B cell (primary cell): ENCODE measurements at regions not wholly inside any gene's neighbourhood (a gene's known extent, or its start where the extent isn't known, plus 50 kb on each side); places are given as distances from the start of the nearest gene placed in this dataset.

Experiments
- ATAC-seq: fragments of 200-7000 bp; cut with Tn5 transposase; one replicate; pipeline ENCODE4 v1.10.0; 2021; ENCODE audit warnings: low read depth, mild to moderate bottlenecking, moderate number of reproducible peaks, moderate library complexity
- CTCF ChIA-PET: fragments of 350-600 bp; sonication (Branson Sonifier 250); formaldehyde crosslinking; loops from one replicate; lab custom pipeline; 2021; ENCODE audit warnings: antibody characterized with exemption, inconsistent platforms; lab: Charles Lee
- POLR2A ChIA-PET: fragments of 350-600 bp; sonication (Branson Sonifier 250); formaldehyde crosslinking; loops from one replicate; lab custom pipeline; 2021; ENCODE audit warnings: antibody characterized with exemption; lab: Charles Lee
- DNase-seq: peaks from one replicate; pipeline ENCODE4 v3.0.0; 2013
- H2AFZ ChIP-seq: 2 replicates; pipeline ENCODE4 v1.6.1; 2012; ENCODE audit warnings: mild to moderate bottlenecking, low read depth, low read length; ENCODE audit not compliant: insufficient read depth, poor library complexity, severe bottlenecking
- H3K27ac ChIP-seq, 2 donors: 1 replicate in 1 of 2; 2 replicates in 1 of 2; pipeline ENCODE4 v1.5.1; 2012 to 2013; ENCODE audit warnings: low read length in 2 of 2, mild to moderate bottlenecking in 2 of 2, moderate library complexity in 1 of 2
- H3K27me3 ChIP-seq, 4 experiments: fragments of 200-600 bp in 1 of 4; sonication (generic) in 1 of 4; replicated peaks in 1 of 4; 1 replicate in 2 of 4; 2 replicates in 2 of 4; pipeline versions ENCODE4 v1.6.1 to v1.7.0; 2013 to 2016; ENCODE audit warnings: low read length in 3 of 4, mild to moderate bottlenecking in 2 of 4, mixed read lengths in 1 of 4, moderate library complexity in 1 of 4; ENCODE audit not compliant: insufficient read depth in 4 of 4, control insufficient read depth in 3 of 4; ENCODE audit errors: control extremely low read depth in 1 of 4
- H3K36me3 ChIP-seq, 2 experiments: replicated peaks in 1 of 2; 1 replicate in 1 of 2; 2 replicates in 1 of 2; pipeline versions ENCODE4 v1.6.1 to v1.7.1; 2013; ENCODE audit warnings: low read length in 1 of 2; ENCODE audit not compliant: insufficient read depth in 2 of 2, control insufficient read depth in 1 of 2; ENCODE audit errors: control extremely low read depth in 1 of 2, extremely low read depth in 1 of 2
- H3K4me1 ChIP-seq, 2 donors: fragments of 200-600 bp in 1 of 2; sonication (generic) in 1 of 2; 1 replicate in 1 of 2; 2 replicates in 1 of 2; pipeline versions ENCODE4 v1.5.1 to v1.6.1; 2013 to 2017; ENCODE audit warnings: low read length in 2 of 2; ENCODE audit not compliant: control insufficient read depth in 2 of 2, insufficient read depth in 2 of 2
- H3K4me2 ChIP-seq: replicated peaks from 2 replicates; pipeline ENCODE3; 2012; ENCODE audit warnings: mild to moderate bottlenecking, low read depth, low read length; ENCODE audit not compliant: poor library complexity, severe bottlenecking
- H3K4me3 ChIP-seq, 5 experiments: fragments of 200-600 bp in 1 of 5; sonication (generic) in 1 of 5; 1 replicate in 3 of 5; 2 replicates in 2 of 5; pipeline versions ENCODE4 v1.5.1 to v1.7.0; 2011 to 2016; ENCODE audit warnings: low read length in 4 of 5, mild to moderate bottlenecking in 4 of 5, low read depth in 2 of 5, control low read depth in 1 of 5, moderate library complexity in 1 of 5; ENCODE audit not compliant: insufficient read depth in 1 of 5; ENCODE audit errors: control extremely low read depth in 1 of 5, extremely low read depth in 1 of 5
- H3K79me2 ChIP-seq: fragments of 200-600 bp; sonication (generic); one replicate; pipeline ENCODE4 v1.6.0; 2016; ENCODE audit warnings: low read length; ENCODE audit not compliant: control insufficient read depth, insufficient read depth
- H3K9ac ChIP-seq: fragments of 200-600 bp; sonication (generic); 2 replicates; pipeline ENCODE4 v1.6.1; 2017; ENCODE audit warnings: mild to moderate bottlenecking, low read length, moderate library complexity
- H3K9me3 ChIP-seq, 3 donors: one replicate each; pipeline versions ENCODE4 v1.6.1 to v1.7.1; 2013; ENCODE audit warnings: low read length in 2 of 3; ENCODE audit not compliant: control insufficient read depth in 2 of 3, insufficient read depth in 1 of 3; ENCODE audit errors: control extremely low read depth in 1 of 3
- H4K20me1 ChIP-seq: 2 replicates; pipeline ENCODE4 v1.6.0; 2012; ENCODE audit warnings: mild to moderate bottlenecking, low read length; ENCODE audit not compliant: insufficient read depth, control insufficient read depth, poor library complexity, severe bottlenecking
- H3K27ac Mint-ChIP-seq: one replicate; pipeline ENCODE4 v1.8.0; 2021; ENCODE audit warnings: mixed read lengths
- H3K27me3 Mint-ChIP-seq: one replicate; pipeline ENCODE4 v1.8.0; 2021; ENCODE audit warnings: mixed read lengths
- H3K4me1 Mint-ChIP-seq: one replicate; pipeline ENCODE4 v1.8.0; 2021; ENCODE audit warnings: mixed read lengths
- H3K4me3 Mint-ChIP-seq: one replicate; pipeline ENCODE4 v1.8.0; 2021; ENCODE audit warnings: mixed read lengths
- H3K9me3 Mint-ChIP-seq: one replicate; pipeline ENCODE4 v1.8.0; 2022; ENCODE audit warnings: mixed read lengths; ENCODE audit not compliant: insufficient read depth
- EZH2 ChIP-seq: IDR thresholded peaks from 2 replicates; pipeline ENCODE4 v1.6.1; 2012; ENCODE audit warnings: borderline replicate concordance, low read depth, mild to moderate bottlenecking, moderate library complexity, low read length; ENCODE audit not compliant: insufficient read depth, poor library complexity, severe bottlenecking
- WGBS: methylation state at CpG from one replicate; pipeline ENCODE4 v1.1.5; 2013; ENCODE audit warnings: missing lambda C conversion rate; ENCODE audit not compliant: insufficient coverage; 5-methylcytosine and 5-hydroxymethylcytosine counted together
- intact Hi-C: fragments of 100-400 bp; cut with micrococcal nuclease; formaldehyde crosslinking; loops from one replicate; pipeline ENCODE4 v1.10.0; 2022
- TF ChIP-seq, protein P1 (sequence below): fragments of 200-600 bp; IDR thresholded peaks from one replicate; pipeline ENCODE4 v1.8.0; 2022; ENCODE audit warnings: antibody characterized with exemption, mild to moderate bottlenecking

DNA sequence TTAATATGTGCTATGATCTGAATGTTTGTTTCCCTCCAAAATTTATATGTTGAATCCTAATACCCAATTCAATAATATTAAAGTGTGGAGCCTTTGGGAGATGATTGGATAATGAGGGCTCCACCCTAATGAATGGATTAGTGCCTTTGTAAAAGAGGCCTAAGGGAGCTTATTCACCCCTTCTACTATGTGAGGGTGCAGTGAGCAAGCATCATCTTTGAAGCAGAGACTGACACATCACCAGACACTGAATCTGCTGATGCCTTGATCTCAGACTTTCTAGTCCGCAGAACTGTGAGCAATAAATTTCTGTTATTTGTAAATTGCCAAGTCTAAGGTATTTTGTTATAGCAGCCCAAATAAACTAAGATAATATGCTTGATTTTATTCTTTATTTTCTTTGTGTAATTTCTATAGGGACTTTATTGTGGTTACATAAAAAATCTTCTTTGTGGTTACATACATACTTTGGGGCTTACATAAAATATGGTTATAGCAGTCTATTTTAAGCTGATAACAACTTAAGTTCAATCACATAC lies 131.1 kb upstream of the SLC38A2 start:
- POLR2A ChIA-PET: no interaction called here
- Histone ChIP-seq H3K4me3 (no peak overlapping the region), H3K4me2 (no peak overlapping the region), H3K9me3 (peaks cover 8 to 42% (median 17%) of the 10 kb centered on the region in 3 donors), H3K27ac (no peak overlapping the region), H3K36me3 (peaks cover 0 to 3% of the 10 kb centered on the region in 2 experiments), H3K79me2 (peaks cover 5% of the 10 kb centered on the region), H3K9ac (no peak overlapping the region), H3K27me3 (no peaks in the 10 kb centered on the region), H3K4me1 (no peaks in the 10 kb centered on the region), H4K20me1 (no peaks in the 10 kb centered on the region), H2AFZ (no peak overlapping the region)
- intact Hi-C loops: loop anchor here (10.0 kb wide), 1 partner anchor 51 kb away; no protein-coding TSS in a partner anchor
- H3K9me3 Mint-ChIP-seq: peaks cover 16% of the 10 kb centered on the region
- H3K27me3 Mint-ChIP-seq: no peaks in the 10 kb centered on the region
- no peak for ATAC-seq
- H3K4me3 Mint-ChIP-seq: no peak overlapping the region
- CTCF ChIA-PET: no interaction called here
- no peak for TF ChIP-seq EZH2
- TF ChIP-seq, protein P1, sequence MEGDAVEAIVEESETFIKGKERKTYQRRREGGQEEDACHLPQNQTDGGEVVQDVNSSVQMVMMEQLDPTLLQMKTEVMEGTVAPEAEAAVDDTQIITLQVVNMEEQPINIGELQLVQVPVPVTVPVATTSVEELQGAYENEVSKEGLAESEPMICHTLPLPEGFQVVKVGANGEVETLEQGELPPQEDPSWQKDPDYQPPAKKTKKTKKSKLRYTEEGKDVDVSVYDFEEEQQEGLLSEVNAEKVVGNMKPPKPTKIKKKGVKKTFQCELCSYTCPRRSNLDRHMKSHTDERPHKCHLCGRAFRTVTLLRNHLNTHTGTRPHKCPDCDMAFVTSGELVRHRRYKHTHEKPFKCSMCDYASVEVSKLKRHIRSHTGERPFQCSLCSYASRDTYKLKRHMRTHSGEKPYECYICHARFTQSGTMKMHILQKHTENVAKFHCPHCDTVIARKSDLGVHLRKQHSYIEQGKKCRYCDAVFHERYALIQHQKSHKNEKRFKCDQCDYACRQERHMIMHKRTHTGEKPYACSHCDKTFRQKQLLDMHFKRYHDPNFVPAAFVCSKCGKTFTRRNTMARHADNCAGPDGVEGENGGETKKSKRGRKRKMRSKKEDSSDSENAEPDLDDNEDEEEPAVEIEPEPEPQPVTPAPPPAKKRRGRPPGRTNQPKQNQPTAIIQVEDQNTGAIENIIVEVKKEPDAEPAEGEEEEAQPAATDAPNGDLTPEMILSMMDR: no peak
- WGBS: no CpG with 5 or more reads among the region's 1 CpG
- no peak overlapping the region for H3K27ac Mint-ChIP-seq
- DNase-seq: no peak
- peaks cover 4% of the 10 kb centered on the region for H3K4me1 Mint-ChIP-seq

DNA sequence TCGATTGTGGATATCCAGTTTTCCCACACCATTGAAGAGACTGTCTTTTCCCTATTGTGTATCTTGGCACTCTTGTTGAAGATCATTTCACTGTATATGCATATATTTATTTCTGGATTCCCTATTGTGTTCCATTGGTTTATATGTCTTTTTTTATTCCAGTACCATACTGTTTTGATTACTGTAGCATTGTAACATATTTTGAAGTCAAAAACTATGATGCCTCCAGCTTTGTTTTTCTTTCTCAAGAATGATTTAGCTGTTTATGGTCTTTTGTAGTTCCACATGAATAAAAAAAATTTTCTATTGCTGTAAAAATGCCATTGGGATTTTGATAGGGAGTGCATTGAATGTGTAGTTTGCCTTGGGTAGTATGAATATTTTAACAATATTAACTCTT lies 128.1 kb upstream of the SLC38A2 start:
- Histone ChIP-seq H3K9ac (no peak overlapping the region), H3K9me3 (peaks cover 0 to 21% (median 6%) of the 10 kb centered on the region in 3 donors), H3K79me2 (no peaks in the 10 kb centered on the region), H3K4me1 (no peaks in the 10 kb centered on the region), H3K4me3 (no peak overlapping the region), H4K20me1 (no peaks in the 10 kb centered on the region), H3K4me2 (no peak overlapping the region), H3K36me3 (peaks cover 0 to 3% of the 10 kb centered on the region in 2 experiments), H2AFZ (no peak overlapping the region), H3K27ac (no peak overlapping the region), H3K27me3 (no peaks in the 10 kb centered on the region)
- ChIA-PET CTCF (no interaction called here), POLR2A (no interaction called here)
- Mint-ChIP-seq H3K4me3 (no peak overlapping the region), H3K4me1 (peaks cover 1% of the 10 kb centered on the region), H3K27me3 (no peaks in the 10 kb centered on the region), H3K9me3 (peaks cover 12% of the 10 kb centered on the region), H3K27ac (no peak overlapping the region)
- TF ChIP-seq, protein P1: no peak
- no peak for TF ChIP-seq EZH2
- DNase-seq (no peak), ATAC-seq (no peak)
- intact Hi-C loops: loop anchor here (10.0 kb wide), 1 partner anchor 54 kb away; no protein-coding TSS in a partner anchor
- WGBS: no CpG with 5 or more reads among the region's 1 CpG
